Mesodermal cell (in vitro differentiated cells): ENCODE measurements at regions not wholly inside any gene's neighbourhood (a gene's known extent, or its start where the extent isn't known, plus 50 kb on each side); places are given as distances from the start of the nearest gene placed in this dataset.

ENCODE experiments used
- H3K27ac ChIP-seq: 2 replicates; pipeline ENCODE4 v1.7.0; 2013; ENCODE audit warnings: mild to moderate bottlenecking, low read depth, low read length, moderate library complexity; ENCODE audit not compliant: severe bottlenecking
- H3K36me3 ChIP-seq: 2 replicates; pipeline ENCODE4 v1.7.1; 2013; ENCODE audit warnings: mild to moderate bottlenecking, low read length, moderate library complexity; ENCODE audit not compliant: control insufficient read depth, insufficient read depth
- H3K4me1 ChIP-seq: one replicate; pipeline ENCODE4 v1.7.1; 2013; ENCODE audit warnings: mild to moderate bottlenecking, low read length; ENCODE audit not compliant: insufficient read depth, control insufficient read depth, poor library complexity, severe bottlenecking
- H3K4me3 ChIP-seq: 2 replicates; pipeline ENCODE4 v1.7.0; 2013; ENCODE audit warnings: low read length, control low read depth, mild to moderate bottlenecking; ENCODE audit not compliant: insufficient read depth, poor library complexity, severe bottlenecking; ENCODE audit errors: extremely low read depth
- H3K9me3 ChIP-seq: 2 replicates; pipeline ENCODE4 v1.7.1; 2013; ENCODE audit warnings: mild to moderate bottlenecking, low read length, moderate library complexity; ENCODE audit not compliant: control insufficient read depth
- WGBS, 2 experiments: methylation state at CpG; one replicate each; pipeline ENCODE4 v1.1.5; 2013; ENCODE audit warnings: missing lambda C conversion rate in 2 of 2; ENCODE audit not compliant: insufficient coverage in 2 of 2; 5-methylcytosine and 5-hydroxymethylcytosine counted together

DNA sequence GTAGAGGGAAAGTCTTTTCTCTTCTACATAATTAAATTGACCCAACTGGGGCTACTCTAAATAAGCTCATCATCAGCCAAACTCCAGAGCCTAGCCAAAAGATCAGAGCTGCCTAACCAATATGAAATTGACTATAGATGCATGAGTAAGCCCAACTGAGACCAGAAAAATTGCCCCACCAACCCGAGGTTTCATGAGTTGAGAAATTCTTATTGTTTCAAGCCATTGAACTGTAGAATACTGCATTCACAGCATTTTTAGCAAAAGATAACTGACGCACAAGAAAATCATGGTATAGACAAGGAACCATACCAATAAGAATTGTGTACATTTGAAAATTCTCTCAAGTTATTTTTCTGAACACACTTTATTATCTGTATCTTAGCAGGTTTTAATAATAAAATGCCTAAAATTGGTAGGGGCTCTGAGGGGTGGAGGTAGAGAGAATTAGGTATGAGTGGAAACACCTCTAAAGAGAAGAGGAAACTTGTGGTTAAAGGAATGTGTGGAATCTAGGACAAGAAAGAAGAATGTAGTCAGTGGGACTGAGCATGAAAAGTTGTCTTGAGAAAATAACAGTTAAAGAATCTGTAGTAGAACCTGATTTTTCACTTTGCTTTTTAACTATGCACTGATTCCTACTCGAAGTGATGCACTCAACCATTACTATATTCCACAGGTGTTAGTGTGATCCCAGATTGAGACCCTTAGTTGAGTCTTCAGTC is 200.9 kb upstream of the PPP1R2C start:
- peaks cover 8% of the 10 kb centered on the region for H3K4me1 ChIP-seq
- WGBS, 2 experiments, result no CpG with 5 or more reads among the region's 3 CpGs
- no peak overlapping the region for H3K4me3 ChIP-seq
- H3K27ac ChIP-seq, result no peak overlapping the region
- no peaks in the 10 kb centered on the region for H3K36me3 ChIP-seq
- H3K9me3 ChIP-seq, result peaks cover 13% of the 10 kb centered on the region

GRCh38 chrX:42988700-42989099 is 210.7 kb upstream of the PPP1R2C start:
- H3K4me1 ChIP-seq, result peaks cover 15% of the 10 kb centered on the region
- H3K36me3 ChIP-seq, result no peaks in the 10 kb centered on the region
- WGBS, 2 experiments, result 83% methylated on average over 1 of the region's 1 CpG; no CpG with 5 or more reads in 1 of the 2 experiments
- H3K4me3 ChIP-seq, result no peak overlapping the region
- H3K9me3 ChIP-seq, result no peaks in the 10 kb centered on the region
- H3K27ac ChIP-seq, result no peak overlapping the region

GRCh38 chrX:42992199-42992943 is 214.4 kb upstream of the PPP1R2C start:
- no peaks in the 10 kb centered on the region for H3K9me3 ChIP-seq
- H3K36me3 ChIP-seq, result no peaks in the 10 kb centered on the region
- peaks cover 22% of the 10 kb centered on the region for H3K4me1 ChIP-seq
- WGBS, 2 experiments, result no CpG with 5 or more reads among the region's 3 CpGs
- H3K4me3 ChIP-seq, result no peak overlapping the region
- H3K27ac ChIP-seq, result peak overlapping the region; percentile 90

DNA sequence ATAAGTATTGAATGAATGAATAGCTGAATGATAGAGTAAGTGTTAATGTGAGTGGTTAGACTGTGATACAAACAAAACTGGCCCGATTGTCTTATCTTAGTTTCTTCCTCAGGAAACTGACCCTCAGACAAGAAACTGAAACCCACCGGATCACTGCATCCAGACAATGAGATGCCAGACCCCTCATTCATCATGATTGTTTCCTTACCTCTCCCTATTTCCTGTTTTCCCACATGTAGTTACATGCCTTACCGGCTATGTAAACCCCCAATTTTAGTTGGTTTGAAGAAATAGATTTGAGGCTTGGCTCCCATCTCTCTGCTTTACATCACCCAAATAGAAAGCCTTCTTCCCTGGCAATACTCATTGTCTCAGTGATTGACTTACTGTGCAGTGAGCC is 218.9 kb upstream of the PPP1R2C start:
- H3K36me3 ChIP-seq, result no peaks in the 10 kb centered on the region
- H3K4me1 ChIP-seq, result peaks cover 15% of the 10 kb centered on the region
- no peak overlapping the region for H3K4me3 ChIP-seq
- peak overlapping the region; percentile 74 for H3K27ac ChIP-seq
- H3K9me3 ChIP-seq, result no peaks in the 10 kb centered on the region
- 17% methylated on average over 1 of the region's 3 CpGs; no CpG with 5 or more reads in 1 of the 2 experiments for whole genome bisulfite sequencing, 2 experiments

- 100% methylated on average over 1 of the region's 2 CpGs; no CpG with 5 or more reads in 1 of the 2 experiments for WGBS, 2 experiments
Observed at GRCh38 chrX:43000121-43000520, 222.2 kb upstream of the PPP1R2C start.

GRCh38 chrX:43002526-43003203 is 224.7 kb upstream of the PPP1R2C start:
- Histone ChIP-seq H3K4me1 (peaks cover 5% of the 10 kb centered on the region), H3K9me3 (no peaks in the 10 kb centered on the region), H3K4me3 (no peak overlapping the region), H3K27ac (no peak overlapping the region), H3K36me3 (no peaks in the 10 kb centered on the region)
- 92 to 100% methylated on average over 2 of the region's 4 CpGs for WGBS, 2 experiments

More at GRCh38 chrX:43000121-43000520, 222.2 kb upstream of the PPP1R2C start:
- Histone ChIP-seq H3K4me1 (peaks cover 9% of the 10 kb centered on the region), H3K4me3 (no peak overlapping the region), H3K27ac (no peak overlapping the region), H3K36me3 (no peaks in the 10 kb centered on the region), H3K9me3 (no peaks in the 10 kb centered on the region)

DNA sequence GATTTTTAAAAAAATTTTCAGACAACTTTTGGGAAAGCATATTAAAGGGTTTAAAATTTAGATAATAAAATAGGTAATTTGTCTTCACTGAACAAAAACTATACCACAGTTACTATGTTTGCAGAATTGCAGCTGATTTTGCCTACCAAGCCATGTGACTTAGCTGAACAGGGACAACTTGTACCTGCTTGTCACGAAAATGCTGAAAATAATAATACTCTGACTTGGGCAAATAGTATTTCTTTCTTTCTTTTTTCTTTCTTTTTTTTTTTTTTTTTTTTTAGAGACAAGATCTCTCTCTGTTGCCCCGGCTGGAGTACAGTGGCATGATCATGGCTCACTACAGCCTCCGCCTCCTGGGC is 225.2 kb upstream of the PPP1R2C start:
- Histone ChIP-seq H3K4me1 (peaks cover 3% of the 10 kb centered on the region), H3K36me3 (no peaks in the 10 kb centered on the region), H3K27ac (no peak overlapping the region), H3K9me3 (no peaks in the 10 kb centered on the region), H3K4me3 (no peak overlapping the region)
- WGBS, 2 experiments, result no CpG with 5 or more reads among the region's 3 CpGs

DNA sequence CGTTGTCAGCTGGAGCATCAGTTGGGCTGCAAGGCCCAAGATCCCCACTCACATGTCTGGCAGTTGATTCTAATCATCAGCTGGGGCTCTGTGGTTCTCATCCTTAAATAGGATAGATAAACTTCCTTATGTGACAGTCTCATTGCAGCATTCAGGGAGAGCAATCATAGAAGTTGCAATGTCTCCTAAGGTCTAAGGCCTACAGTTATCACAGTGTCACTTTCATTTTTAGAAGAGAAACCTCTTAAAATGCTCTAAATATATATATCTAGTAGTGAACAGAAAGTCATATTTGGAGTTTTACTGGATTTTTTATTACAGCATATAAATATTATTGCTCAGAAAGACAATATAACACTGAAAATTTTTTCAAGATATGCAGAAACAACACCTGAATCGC is 226.0 kb upstream of the PPP1R2C start:
- H3K4me1 ChIP-seq, result peaks cover 3% of the 10 kb centered on the region
- no peaks in the 10 kb centered on the region for H3K36me3 ChIP-seq
- WGBS, 2 experiments, result 80 to 100% methylated on average over 1 of the region's 2 CpGs
- no peaks in the 10 kb centered on the region for H3K9me3 ChIP-seq
- no peak overlapping the region for H3K27ac ChIP-seq
- H3K4me3 ChIP-seq, result no peak overlapping the region

- H3K4me3 ChIP-seq, result no peak overlapping the region
- peaks cover 6% of the 10 kb centered on the region for H3K4me1 ChIP-seq
- WGBS, 2 experiments, result 71 to 72% methylated on average over 1 to 2 of the region's 3 CpGs
- no peaks in the 10 kb centered on the region for H3K9me3 ChIP-seq
- H3K36me3 ChIP-seq, result no peaks in the 10 kb centered on the region
- H3K27ac ChIP-seq, result no peak overlapping the region
Observed at GRCh38 chrX:43005561-43005960, 227.6 kb upstream of the PPP1R2C start.

- no CpG with 5 or more reads among the region's 1 CpG for WGBS, 2 experiments
- no peaks in the 10 kb centered on the region for H3K9me3 ChIP-seq
- H3K4me3 ChIP-seq, result no peak overlapping the region
- H3K4me1 ChIP-seq, result peaks cover 6% of the 10 kb centered on the region
- H3K36me3 ChIP-seq, result no peaks in the 10 kb centered on the region
- no peak overlapping the region for H3K27ac ChIP-seq
Observed at GRCh38 chrX:43008356-43008755, 230.4 kb upstream of the PPP1R2C start.
